GM12878 (cell line): ENCODE measurements at regions not wholly inside any gene's neighbourhood (a gene's known extent, or its start where the extent isn't known, plus 50 kb on each side); places are given as distances from the start of the nearest gene placed in this dataset.

Experiments
- ATAC-seq: fragments of 200-7000 bp; cut with Tn5 transposase; 3 replicates; pipeline ENCODE4 v1.9.1; 2020; ENCODE audit warnings: mild to moderate bottlenecking, moderate library complexity
- BruUV-seq: library from RNA; stranded (reverse); fragments of 400-500 nt; replicated peaks from 2 replicates; lab custom pipeline; 2021; lab: Mats Ljungman, UMichigan
- CTCF ChIA-PET: fragments of 300-600 bp; sonication (Branson Sonifier 250); formaldehyde crosslinking; extraction: SDS; loops from one replicate; lab custom pipeline; 2021; ENCODE audit warnings: inconsistent platforms; lab: Yijun Ruan, JAX
- POLR2A ChIA-PET: fragments of 350-600 bp; formaldehyde crosslinking; extraction: SDS; loops from one replicate; lab custom pipeline; 2021; ENCODE audit warnings: inconsistent platforms; lab: Charles Lee
- RAD21 ChIA-PET: fragments of 300-600 bp; sonication (Branson Sonifier 250); formaldehyde crosslinking; loops from one replicate; lab custom pipeline; 2023; ENCODE audit warnings: antibody characterized with exemption; ENCODE audit not compliant: unreplicated experiment; lab: Charles Lee
- SMC1A ChIA-PET: fragments of 300-600 bp; sonication (Branson Sonifier 250); formaldehyde crosslinking; loops from one replicate; lab custom pipeline; 2023; ENCODE audit not compliant: unreplicated experiment, uncharacterized antibody; lab: Charles Lee
- DNase-seq: peaks from one replicate; pipeline ENCODE4 v3.0.0-alpha.2; 2011; ENCODE audit warnings: low read depth, low spot score
- FAIRE-seq: peaks from 3 replicates; lab custom pipeline; 2011; peaks lifted over from hg19 to GRCh38; lab: Jason Lieb, UNC
- H2AFZ ChIP-seq: 2 replicates; pipeline ENCODE4 v1.6.0; 2011; ENCODE audit warnings: low read depth, low read length, control low read depth; ENCODE audit not compliant: control insufficient read depth
- H3K27ac ChIP-seq: 2 replicates; pipeline ENCODE4 v1.5.1; 2011; ENCODE audit warnings: control low read depth; ENCODE audit not compliant: control insufficient read depth, insufficient read depth
- H3K27me3 ChIP-seq, 2 experiments: replicated peaks in 1 of 2; 2 replicates each; pipeline versions ENCODE4 v1.6.0 to v1.6.1; 2011; ENCODE audit warnings: low read length in 1 of 2; ENCODE audit not compliant: control insufficient read depth in 2 of 2, insufficient read depth in 2 of 2
- H3K36me3 ChIP-seq, 2 experiments: 2 replicates each; pipeline ENCODE4 v1.5.1; 2011; ENCODE audit warnings: low read length in 1 of 2; ENCODE audit not compliant: control insufficient read depth in 2 of 2, insufficient read depth in 2 of 2
- H3K4me1 ChIP-seq: 2 replicates; pipeline ENCODE4 v1.6.1; 2011; ENCODE audit warnings: mild to moderate bottlenecking, low read length, moderate library complexity, mixed read lengths; ENCODE audit not compliant: control insufficient read depth, insufficient read depth
- H3K4me2 ChIP-seq: 2 replicates; pipeline ENCODE4 v1.6.0; 2011; ENCODE audit warnings: control low read depth; ENCODE audit not compliant: control insufficient read depth, insufficient read depth
- H3K4me3 ChIP-seq: fragments of 200-600 bp; sonication (generic); 2 replicates; pipeline ENCODE4 v1.5.1; 2016
- H3K79me2 ChIP-seq: 2 replicates; pipeline ENCODE4 v1.6.0; 2011; ENCODE audit warnings: low read length; ENCODE audit not compliant: control insufficient read depth, insufficient read depth
- H3K9ac ChIP-seq: 2 replicates; pipeline ENCODE4 v1.8.0; 2011; ENCODE audit warnings: low read length, control low read depth, mixed read lengths; ENCODE audit not compliant: control insufficient read depth, insufficient read depth
- H3K9me3 ChIP-seq: replicated peaks from 3 replicates; pipeline ENCODE4 v1.5.1; 2011; ENCODE audit warnings: mild to moderate bottlenecking, low read length; ENCODE audit not compliant: control insufficient read depth, insufficient read depth
- H4K20me1 ChIP-seq: 2 replicates; pipeline ENCODE4 v1.6.0; 2011; ENCODE audit not compliant: control insufficient read depth, insufficient read depth
- CUX1 ChIP-seq: IDR thresholded peaks from 2 replicates; pipeline ENCODE4 v1.6.1; 2012; ENCODE audit warnings: improper control_type of control experiment, low read depth, low read length; ENCODE audit not compliant: insufficient replicate concordance
- FOXM1 ChIP-seq: IDR thresholded peaks from 2 replicates; pipeline ENCODE4 v1.6.1; 2012; ENCODE audit warnings: low read depth, mild to moderate bottlenecking, inconsistent platforms, low read length, moderate library complexity
- IRF4 ChIP-seq: IDR thresholded peaks from 2 replicates; pipeline ENCODE4 v1.6.1; 2011; ENCODE audit warnings: low read depth, low read length
- MTA3 ChIP-seq: IDR thresholded peaks from 2 replicates; pipeline ENCODE4 v1.6.1; 2012; ENCODE audit warnings: low read length, inconsistent platforms, borderline replicate concordance
- WGBS: methylation state at CpG from one replicate; pipeline ENCODE4 v1.1.6; 2016; ENCODE audit warnings: low lambda C conversion rate; ENCODE audit not compliant: insufficient replicate concordance, insufficient coverage; ENCODE audit errors: missing lambda C conversion rate; 5-methylcytosine and 5-hydroxymethylcytosine counted together
- in situ Hi-C: fragments of 300-500 bp; cut with MboI; formaldehyde crosslinking; loops from 9 replicates; pipeline ENCODE4 v1.14.3; 2018; ENCODE audit warnings: mixed read lengths
- intact Hi-C: fragments of 100-400 bp; cut with micrococcal nuclease; formaldehyde crosslinking; loops from one replicate; pipeline ENCODE4 v1.14.2; 2022; ENCODE audit not compliant: unreplicated experiment

GRCh38 chr14:97432586-97432985, 635.4 kb downstream of the VRK1 start (continued):
- TF ChIP-seq CUX1 (no peak), IRF4 (no peak)

DNA sequence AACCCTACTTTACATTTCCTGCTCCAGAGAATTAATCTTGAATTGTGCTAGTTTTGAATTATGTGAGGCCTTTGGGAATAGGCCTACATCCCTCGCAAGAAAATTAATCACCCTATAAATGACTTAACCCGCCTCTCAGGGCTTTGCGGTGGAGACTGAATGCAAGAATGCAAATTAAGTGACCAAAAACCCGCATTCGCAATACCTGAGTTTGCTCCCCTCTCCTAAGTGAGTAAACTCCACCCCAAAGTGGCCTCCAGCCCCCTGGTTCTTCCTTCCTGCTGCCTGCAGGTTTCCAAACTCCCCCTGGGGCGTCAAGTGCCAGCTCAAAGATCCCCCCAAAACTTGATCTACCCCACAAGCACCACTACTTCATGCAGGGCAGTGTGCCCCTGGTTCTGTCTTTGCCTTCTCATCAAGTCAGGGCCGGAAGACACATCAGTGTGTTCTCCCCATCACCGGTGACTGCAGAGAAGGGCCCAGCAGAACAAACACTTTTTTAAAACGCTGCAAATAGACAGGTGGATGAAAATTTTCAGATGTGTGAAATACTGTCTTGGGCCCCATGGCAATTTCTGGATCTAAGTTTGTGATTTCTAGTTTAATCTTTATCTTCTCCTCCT, 644.7 kb downstream of the VRK1 start:
- no peak for FAIRE-seq
- Histone ChIP-seq H3K27ac (peak overlapping the region; percentile 38), H3K9me3 (no peaks in the 10 kb centered on the region; the same call in 2 of the 3 replicates), H3K4me1 (no peaks in the 10 kb centered on the region), H3K79me2 (no peaks in the 10 kb centered on the region), H2AFZ (no peak overlapping the region; the same call in 1 of the 2 replicates), H3K4me2 (no peak overlapping the region), H3K9ac (no peak overlapping the region), H3K27me3 (no peaks in the 10 kb centered on the region), H3K4me3 (no peak overlapping the region), H3K36me3 (no peaks in the 10 kb centered on the region), H4K20me1 (no peaks in the 10 kb centered on the region)
- RAD21 ChIA-PET: interaction anchor here (0.7 to 2.7 kb wide), 9 partner anchors 10 to 141 kb away, joined by 3 to 15 read pairs (median 4); no protein-coding TSS in a partner anchor
- POLR2A ChIA-PET: interaction anchor here (1.3 kb wide), 2 partner anchors 10 to 30 kb away, joined by 3 to 6 read pairs; no protein-coding TSS in a partner anchor
- DNase-seq: no peak
- 0 out of 2 replicates have a peak, but pooled peaks have one; percentile 25 for TF ChIP-seq FOXM1
- no peak for TF ChIP-seq MTA3
- intact Hi-C loops (loop anchor here (1.0 to 2.0 kb wide), 3 partner anchors 29 to 136 kb away; no protein-coding TSS in a partner anchor), in situ Hi-C loops (no loop called here)
- SMC1A ChIA-PET: interaction anchor here (0.9 to 3.7 kb wide), 15 partner anchors 8 to 257 kb away, joined by 3 to 24 read pairs (median 4); no protein-coding TSS in a partner anchor
- 47% methylated on average over 9 of the region's 9 CpGs for WGBS
- CTCF ChIA-PET: interaction anchor here (1.4 to 1.8 kb wide), 3 partner anchors 10 to 142 kb away, joined by 3 to 7 read pairs (median 4); no protein-coding TSS in a partner anchor
- no TSS peak for BruUV-seq
- ATAC-seq: peak; percentile 41
